Brain microvascular endothelial cell (primary cell): ENCODE measurements at regions not wholly inside any gene's neighbourhood (a gene's known extent, or its start where the extent isn't known, plus 50 kb on each side); places are given as distances from the start of the nearest gene placed in this dataset.

ENCODE experiments used
- DNase-seq: peaks from one replicate; pipeline ENCODE4 v3.0.0-alpha.2; 2020
- H3K27ac ChIP-seq: fragments of 250-450 bp; sonication (Bioruptor Pico); 2 replicates; pipeline ENCODE4 v1.5.1; 2020; ENCODE audit warnings: mild to moderate bottlenecking, moderate library complexity
- H3K27me3 ChIP-seq: fragments of 250-450 bp; sonication (Bioruptor Pico); replicated peaks from 2 replicates; pipeline ENCODE4 v1.5.1; 2020; ENCODE audit warnings: mild to moderate bottlenecking
- H3K36me3 ChIP-seq: fragments of 250-450 bp; sonication (Bioruptor Pico); replicated peaks from 2 replicates; pipeline ENCODE4 v1.5.1; 2020; ENCODE audit warnings: mild to moderate bottlenecking
- H3K4me3 ChIP-seq: 2 replicates; pipeline ENCODE4 v1.5.1; 2011; ENCODE audit warnings: low read depth, mild to moderate bottlenecking, control low read depth, low read length, moderate library complexity
- in situ Hi-C: cut with HindIII; loops from 2 replicates; pipeline ENCODE4 v1.10.0; 2017; ENCODE audit warnings: low sequenced_read_pairs, low pct_ligation_motif_present
- TF ChIP-seq, protein P1 (sequence below): IDR thresholded peaks from 2 replicates; pipeline ENCODE4 v1.5.1; 2011; ENCODE audit warnings: low read depth, mild to moderate bottlenecking, moderate library complexity, low read length, control low read depth, inconsistent platforms; ENCODE audit errors: missing control alignments

DNA sequence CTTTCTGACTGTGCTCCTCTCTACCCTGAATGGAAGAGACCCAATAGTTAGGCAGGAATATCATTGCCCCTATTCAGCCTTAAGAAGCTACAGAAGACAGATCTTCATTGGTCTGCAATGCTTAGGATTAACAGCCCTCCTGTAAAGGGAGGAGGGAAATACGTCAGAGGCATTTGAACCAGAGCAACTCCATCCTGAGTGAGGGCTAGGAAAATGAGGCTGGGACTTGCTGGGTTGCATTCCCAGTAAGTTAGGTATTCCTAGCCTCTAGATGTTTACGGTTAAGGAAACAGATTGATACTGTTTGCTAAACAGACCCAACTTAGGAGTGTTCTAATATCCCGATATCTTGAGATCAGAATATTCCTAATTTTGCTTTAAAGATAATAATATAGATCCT is 63.5 kb downstream of the PCDH18 start:
- no peak for DNase-seq
- in situ Hi-C loops = no loop called here
- no peaks in the 10 kb centered on the region for H3K27me3 ChIP-seq
- H3K36me3 ChIP-seq = no peaks in the 10 kb centered on the region
- H3K4me3 ChIP-seq = no peak overlapping the region
- TF ChIP-seq, protein P1, sequence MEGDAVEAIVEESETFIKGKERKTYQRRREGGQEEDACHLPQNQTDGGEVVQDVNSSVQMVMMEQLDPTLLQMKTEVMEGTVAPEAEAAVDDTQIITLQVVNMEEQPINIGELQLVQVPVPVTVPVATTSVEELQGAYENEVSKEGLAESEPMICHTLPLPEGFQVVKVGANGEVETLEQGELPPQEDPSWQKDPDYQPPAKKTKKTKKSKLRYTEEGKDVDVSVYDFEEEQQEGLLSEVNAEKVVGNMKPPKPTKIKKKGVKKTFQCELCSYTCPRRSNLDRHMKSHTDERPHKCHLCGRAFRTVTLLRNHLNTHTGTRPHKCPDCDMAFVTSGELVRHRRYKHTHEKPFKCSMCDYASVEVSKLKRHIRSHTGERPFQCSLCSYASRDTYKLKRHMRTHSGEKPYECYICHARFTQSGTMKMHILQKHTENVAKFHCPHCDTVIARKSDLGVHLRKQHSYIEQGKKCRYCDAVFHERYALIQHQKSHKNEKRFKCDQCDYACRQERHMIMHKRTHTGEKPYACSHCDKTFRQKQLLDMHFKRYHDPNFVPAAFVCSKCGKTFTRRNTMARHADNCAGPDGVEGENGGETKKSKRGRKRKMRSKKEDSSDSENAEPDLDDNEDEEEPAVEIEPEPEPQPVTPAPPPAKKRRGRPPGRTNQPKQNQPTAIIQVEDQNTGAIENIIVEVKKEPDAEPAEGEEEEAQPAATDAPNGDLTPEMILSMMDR = no peak
- no peak overlapping the region for H3K27ac ChIP-seq

DNA sequence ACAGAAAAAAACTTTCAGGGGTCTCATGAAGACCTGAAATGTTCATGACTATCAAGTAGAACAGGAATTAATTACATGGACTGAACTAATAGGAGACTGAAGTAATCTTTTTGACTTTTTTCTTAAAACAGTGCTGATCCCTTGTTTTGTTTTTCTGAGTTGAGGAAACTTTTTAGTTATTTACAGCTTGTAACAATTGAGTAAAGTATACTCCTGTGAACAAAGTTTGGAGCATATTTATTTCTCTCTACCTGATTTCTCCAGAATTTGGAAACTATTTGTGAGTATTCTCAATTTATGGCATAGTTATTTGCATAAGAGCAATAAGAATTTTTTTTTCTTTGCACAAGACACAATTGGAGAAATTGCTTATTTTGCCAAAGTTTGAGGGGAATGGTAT is 64.8 kb downstream of the PCDH18 start:
- Histone ChIP-seq H3K27ac (no peak overlapping the region), H3K36me3 (no peaks in the 10 kb centered on the region), H3K27me3 (no peaks in the 10 kb centered on the region), H3K4me3 (no peak overlapping the region)
- TF ChIP-seq, protein P1 = no peak
- DNase-seq = no peak
- in situ Hi-C loops = no loop called here

DNA sequence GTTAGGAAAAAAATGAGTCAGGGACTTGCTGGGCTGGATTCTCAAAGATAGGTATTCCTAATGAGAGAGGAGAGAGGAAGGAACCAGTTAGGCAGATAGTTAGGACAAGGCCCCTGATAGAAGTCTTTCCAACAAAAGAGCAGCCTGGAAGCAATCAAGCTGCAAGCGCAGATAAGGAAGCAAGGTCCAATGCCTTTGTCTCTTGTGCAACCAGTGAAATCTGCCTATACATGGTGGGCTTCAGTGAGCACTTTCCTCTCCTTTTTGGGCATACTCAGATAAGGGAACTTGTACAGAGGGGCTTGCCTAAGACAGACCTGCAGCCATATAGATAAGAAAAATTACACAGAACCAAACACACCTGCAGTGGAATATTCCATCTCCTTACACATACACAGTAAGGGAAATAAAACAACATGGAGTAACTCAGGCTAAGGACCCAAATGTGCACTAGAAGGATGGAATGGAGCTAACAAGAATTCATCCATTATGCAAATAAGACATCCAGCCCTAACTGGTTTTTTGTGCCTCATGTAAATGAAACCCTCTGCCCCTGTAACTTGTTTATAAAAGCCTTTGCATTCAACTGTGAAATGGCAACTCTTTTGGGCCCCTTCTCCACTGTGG is 68.8 kb downstream of the PCDH18 start:
- no peaks in the 10 kb centered on the region for H3K27me3 ChIP-seq
- no peak overlapping the region for H3K4me3 ChIP-seq
- TF ChIP-seq, protein P1 = no peak
- no peak for DNase-seq
- H3K36me3 ChIP-seq = no peaks in the 10 kb centered on the region
- no peak overlapping the region for H3K27ac ChIP-seq
- in situ Hi-C loops = no loop called here

DNA sequence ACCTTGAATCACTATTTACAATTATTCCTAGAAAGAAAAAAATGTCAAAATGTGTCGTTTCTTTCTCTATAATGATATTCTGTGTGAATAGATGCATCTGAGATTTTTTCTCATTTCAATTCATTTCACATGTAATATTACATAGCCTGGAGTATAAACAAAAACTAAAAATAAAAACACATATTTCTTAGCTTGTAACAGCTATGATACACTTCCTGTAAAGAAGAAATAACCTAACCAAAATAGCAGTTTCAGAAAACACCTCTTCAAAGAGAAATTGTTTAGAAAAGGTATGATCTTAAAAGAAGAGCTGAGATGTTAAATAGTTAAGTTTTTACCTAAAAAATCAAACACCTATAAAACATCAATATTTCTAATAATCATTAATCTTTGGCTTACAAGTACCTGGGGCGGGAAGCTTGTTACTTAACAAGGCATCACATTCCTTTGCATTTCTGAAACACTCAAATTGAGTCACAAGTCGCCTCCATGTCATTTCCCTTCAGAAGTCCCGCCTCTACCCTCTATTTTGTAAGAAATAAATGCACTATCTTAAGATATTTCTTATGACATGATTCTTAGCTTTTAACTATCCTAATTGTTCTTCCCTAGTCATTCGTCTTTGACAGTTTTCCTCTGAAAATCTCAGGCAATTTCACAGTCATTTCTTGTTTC is 76.5 kb downstream of the PCDH18 start:
- no peak for DNase-seq
- Histone ChIP-seq H3K27ac (no peak overlapping the region), H3K27me3 (no peaks in the 10 kb centered on the region), H3K4me3 (no peak overlapping the region), H3K36me3 (no peaks in the 10 kb centered on the region)
- in situ Hi-C loops = no loop called here
- TF ChIP-seq, protein P1 = no peak

DNA sequence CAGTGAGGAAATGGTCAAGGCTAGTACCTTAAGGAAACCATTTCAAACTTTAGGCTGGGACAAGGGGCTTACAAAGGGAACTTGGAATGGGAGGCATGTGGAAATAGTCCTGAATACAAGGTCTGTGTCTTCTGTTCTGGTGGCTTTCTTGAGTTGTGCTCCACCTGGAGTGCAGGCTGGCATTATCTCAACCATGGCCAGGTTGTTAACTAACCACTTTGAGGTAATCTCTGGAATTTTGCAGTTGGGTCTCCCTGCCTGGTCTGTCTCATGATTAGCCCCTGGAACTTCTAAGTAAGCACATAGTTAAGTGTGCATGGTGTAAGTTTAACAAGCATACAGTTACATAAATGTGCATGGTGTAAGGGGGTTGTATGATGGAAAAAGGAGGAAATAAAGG is 77.5 kb downstream of the PCDH18 start:
- Histone ChIP-seq H3K4me3 (no peak overlapping the region), H3K36me3 (no peaks in the 10 kb centered on the region), H3K27ac (no peak overlapping the region), H3K27me3 (no peaks in the 10 kb centered on the region)
- TF ChIP-seq, protein P1 = no peak
- in situ Hi-C loops = no loop called here
- no peak for DNase-seq
